GM19372 (cell line): ENCODE measurements at regions not wholly inside any gene's neighbourhood (a gene's known extent, or its start where the extent isn't known, plus 50 kb on each side); places are given as distances from the start of the nearest gene placed in this dataset.

Experiments used
- ATAC-seq: cut with Tn5 transposase; IDR thresholded peaks from one replicate; pipeline ENCODE4 v1.9.1; 2021; ENCODE audit warnings: mild to moderate bottlenecking, low read depth, moderate library complexity; ENCODE audit not compliant: unreplicated experiment

DNA sequence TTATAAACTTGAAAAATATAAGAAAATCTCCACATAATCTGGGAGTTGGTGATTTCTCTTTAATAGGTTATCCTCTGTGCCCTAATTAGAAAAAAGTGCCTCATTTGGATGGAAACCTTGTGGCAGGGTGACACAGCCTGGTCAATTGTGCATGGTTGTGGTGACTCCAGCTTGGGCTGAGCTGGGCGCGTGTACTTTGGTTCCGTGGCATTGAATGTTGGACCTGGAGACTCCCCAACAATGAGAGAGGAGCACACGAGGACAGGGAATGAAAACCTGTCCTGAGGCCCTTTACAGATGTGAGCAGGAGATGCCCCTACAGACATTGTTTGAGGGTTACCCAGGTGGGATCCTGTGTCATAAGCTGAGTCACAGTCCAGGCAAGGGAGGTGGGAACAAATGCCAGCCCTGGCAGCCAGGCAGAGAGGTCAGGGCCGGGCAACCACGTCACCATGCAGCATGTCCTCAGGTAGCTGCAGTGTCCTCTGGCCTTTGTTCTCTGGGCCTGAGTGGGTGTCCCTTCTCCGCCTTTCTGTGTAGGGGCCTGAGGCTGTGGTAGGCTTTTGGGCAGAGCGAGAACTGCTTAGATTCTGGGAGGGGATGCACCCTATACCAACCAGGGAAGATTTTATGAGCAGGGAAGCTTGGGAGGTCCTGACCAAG, 147.4 kb upstream of the TBX20 start:
- ATAC-seq, result no peak

- ATAC-seq, result no peak
Observed at GRCh38 chr7:35399840-35400239, 145.9 kb upstream of the TBX20 start.

- no peak for ATAC-seq
Observed at GRCh38 chr7:35399216-35399615, 145.3 kb upstream of the TBX20 start.

GRCh38 chr7:35398518-35398917, 144.6 kb upstream of the TBX20 start:
- no peak for ATAC-seq

GRCh38 chr7:35390146-35390545, 136.2 kb upstream of the TBX20 start:
- ATAC-seq, result no peak

GRCh38 chr7:35389636-35390035, 135.7 kb upstream of the TBX20 start:
- no peak for ATAC-seq

GRCh38 chr7:35386816-35387706, 133.2 kb upstream of the TBX20 start:
- no peak for ATAC-seq

DNA sequence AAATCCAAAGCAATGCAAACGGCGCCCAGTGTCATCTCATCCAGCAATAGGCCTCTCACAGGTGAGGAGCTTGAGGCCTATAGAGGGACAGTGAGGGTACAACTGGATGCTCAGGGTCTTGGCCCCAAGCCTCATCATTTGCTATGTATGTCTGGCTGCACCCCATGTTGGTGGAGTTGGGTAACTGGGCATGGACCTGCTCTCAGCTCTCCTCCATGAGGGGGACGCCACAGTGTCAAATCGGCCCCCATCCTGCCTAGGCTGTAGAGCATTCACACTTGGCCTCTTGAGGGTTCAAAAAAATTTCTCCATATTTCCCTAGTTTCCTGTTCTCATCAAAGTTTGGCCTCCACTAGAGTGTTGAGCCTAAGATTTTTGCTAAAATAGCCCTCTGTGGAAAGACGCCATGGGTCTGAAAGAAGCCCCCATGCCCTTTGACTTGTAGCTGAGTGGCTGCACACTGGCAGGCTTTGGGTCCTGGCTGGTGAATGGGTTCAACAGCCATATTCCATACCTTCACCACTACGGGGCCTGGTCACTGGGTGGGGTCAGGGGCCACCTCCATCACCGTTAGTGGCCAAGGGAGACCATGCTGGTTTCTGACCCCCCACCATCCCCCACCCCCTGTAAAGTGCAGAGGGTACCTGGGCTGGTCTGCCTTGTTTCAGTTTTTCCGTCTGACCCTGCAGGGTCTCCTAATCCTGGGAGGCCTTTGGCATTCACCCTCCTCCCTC, 132.3 kb upstream of the TBX20 start:
- ATAC-seq, result no peak

DNA sequence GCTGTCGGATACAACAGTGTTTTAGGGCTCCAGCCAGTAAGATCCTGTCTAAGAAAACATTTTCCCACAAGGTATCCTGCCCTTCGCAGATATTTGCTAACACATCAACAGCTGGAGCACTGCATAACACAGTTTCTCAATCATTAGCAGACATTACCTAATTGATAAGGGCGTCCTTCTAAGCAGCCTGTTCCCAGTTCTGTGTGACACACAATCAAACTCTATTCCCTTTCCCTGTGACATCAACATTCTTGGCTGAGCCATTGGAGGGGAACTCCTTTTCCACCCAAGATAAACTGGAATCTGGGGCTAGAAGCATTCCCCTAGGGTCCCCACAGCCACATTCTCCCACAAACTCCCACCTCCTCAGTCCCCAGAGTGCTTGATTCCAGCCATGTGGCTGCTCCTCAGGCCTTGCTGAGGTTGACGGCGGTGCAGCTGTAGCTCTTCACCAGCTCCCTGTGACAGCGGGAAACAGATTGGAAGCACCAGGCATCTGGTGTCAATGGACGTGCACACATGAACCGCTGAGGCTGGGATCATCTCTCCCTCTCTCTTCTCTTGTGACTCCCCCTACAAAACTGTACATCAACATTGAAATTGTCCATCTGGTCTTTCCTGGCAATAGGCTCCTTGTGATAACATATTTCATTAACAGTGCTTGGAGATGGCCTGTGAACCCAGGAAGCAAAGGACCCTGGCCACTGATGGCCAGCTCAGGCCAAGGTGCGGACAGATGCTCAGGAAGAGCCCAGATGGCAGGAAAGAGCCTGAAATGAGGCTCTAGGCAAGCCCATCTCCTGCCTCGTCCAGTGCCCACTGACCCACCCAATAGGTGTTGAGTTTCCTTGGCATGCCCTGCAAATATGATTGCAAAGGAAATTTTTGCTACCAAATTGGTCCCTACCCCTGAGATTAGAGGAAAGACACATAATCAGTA, 131.1 kb upstream of the TBX20 start:
- no peak for ATAC-seq

DNA sequence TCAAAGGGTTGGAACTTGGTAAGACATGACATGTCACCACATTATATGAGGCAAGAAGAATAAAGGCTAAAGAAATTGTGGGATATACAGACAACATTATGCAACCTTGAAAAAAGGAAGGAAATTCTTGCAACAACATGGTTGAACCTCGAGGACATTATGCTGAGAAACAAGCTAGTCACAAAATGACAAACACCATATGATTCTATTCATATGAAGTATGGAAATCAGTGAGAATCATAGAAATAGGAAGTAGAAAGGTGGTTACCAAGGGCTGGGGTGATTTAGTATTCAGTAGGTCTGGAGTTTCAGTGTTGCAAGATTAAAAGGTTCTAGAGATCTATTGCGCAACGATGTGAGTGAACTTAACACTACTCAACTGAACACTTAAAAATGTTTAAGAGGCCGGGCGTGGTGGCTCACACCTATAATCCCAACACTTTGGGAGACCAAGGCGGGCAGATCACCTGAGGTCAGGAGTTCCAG, 126.9 kb upstream of the TBX20 start:
- ATAC-seq, result no peak

- no peak for ATAC-seq
Observed at GRCh38 chr7:35379481-35379880, 125.6 kb upstream of the TBX20 start.

DNA sequence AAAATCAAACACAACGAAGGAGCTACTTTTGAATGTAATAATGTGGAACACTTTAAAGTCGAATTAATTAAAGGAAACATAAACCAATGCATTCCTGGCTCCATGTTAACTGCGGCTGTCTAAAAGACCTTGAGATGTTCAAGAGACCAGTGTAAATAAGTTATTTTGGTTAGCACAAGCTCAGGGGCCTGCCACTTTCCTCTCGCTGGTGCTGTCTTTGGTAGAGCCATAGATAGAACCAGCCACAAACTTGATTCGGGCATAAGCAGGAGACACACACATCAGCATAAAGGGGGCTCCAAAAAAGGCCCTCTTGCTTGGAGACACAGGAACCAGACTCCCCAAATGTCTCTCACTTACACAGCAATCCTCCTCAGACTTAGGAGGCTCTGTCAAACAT, 121.6 kb upstream of the TBX20 start:
- no peak for ATAC-seq

- no peak for ATAC-seq
Observed at GRCh38 chr7:35374858-35375257, 121.0 kb upstream of the TBX20 start.

DNA sequence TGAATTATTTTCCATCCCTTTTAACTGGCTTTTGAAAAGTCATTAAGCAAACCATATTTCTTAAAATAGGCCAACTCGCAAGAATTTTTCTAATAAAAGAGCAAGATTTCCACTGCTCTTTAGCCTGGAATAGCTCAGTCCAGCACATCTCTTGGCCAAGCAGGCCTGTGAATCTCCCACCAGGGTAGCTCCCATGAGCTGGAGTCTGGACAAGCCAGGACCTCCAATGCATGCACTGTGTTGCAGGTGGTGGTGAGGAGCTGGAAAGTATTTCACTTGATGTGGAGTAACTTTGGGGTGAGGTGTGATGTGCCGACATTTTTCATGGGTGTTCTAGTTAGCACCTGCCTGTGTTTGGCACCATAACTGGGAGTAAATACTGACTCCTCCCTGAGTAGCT, 117.3 kb upstream of the TBX20 start:
- no peak for ATAC-seq

DNA sequence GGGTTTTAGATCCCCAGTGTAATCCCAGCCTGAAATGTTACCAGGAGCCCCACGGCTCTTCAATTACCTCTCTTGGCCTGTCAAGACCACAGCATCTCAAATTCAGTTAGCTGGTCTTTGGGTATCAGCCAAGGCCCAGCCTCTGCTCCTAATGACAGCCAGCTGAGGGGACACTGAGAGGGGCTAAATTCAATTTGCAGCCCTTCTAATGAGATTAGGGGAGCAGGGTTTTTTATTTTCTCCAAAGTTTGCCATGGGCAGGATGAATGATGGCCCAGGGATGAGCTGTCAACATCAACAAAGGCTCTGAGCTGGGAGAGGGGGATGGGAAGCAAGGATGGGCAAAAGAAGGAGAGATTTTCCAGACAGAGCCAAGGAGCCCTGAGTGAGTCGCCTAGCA, 116.8 kb upstream of the TBX20 start:
- no peak for ATAC-seq

- ATAC-seq, result no peak
Observed at GRCh38 chr7:35366167-35367155, 112.6 kb upstream of the TBX20 start.

DNA sequence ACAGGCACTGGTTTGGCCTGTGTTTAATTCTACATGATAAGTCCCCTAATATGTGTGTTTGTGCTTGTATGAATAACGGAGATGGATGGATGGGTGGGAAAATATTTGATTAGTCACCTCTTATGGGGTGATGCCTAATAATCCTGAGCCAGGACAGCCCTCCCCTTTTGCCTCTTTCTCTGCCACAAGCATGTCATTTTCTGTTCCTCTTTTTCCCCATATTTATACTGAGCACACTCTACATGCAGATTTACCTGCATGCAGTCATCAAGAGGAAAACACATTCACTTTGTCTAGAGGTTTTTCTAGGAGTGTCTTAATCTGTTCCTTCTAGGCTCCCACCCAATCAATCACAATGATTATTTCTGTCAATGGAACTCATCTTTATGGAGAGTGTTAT, 111.6 kb upstream of the TBX20 start:
- no peak for ATAC-seq

GRCh38 chr7:35362341-35362740, 108.4 kb upstream of the TBX20 start:
- ATAC-seq, result no peak

- no peak for ATAC-seq
Observed at GRCh38 chr7:35359423-35359822, 105.5 kb upstream of the TBX20 start.
